ENCODE measurements at regions not wholly inside any gene's neighbourhood (a gene's known extent, or its start where the extent isn't known, plus 50 kb on each side); places are given as distances from the start of the nearest gene placed in this dataset.

- TF ChIP-seq CTCF (IDR thresholded peaks at IDR 0.05), result no peak
- Histone ChIP-seq H3K27ac (no peak overlapping the region), H3K9me3 (no peaks in the 10 kb centered on the region), H3K4me3 (no peak overlapping the region), H3K27me3 (ENCODE audit: low read depth) (no peaks in the 10 kb centered on the region), H3K36me3 (no peaks in the 10 kb centered on the region), H3K4me1 (no peaks in the 10 kb centered on the region)
- ATAC-seq (no peak), DNase-seq (no peak)
- intact Hi-C loops (cut with DNase I), result no loop called here
These were observed 704.6 kb downstream of the EFNB2 start for GRCh38 chr13:105830821-105831220.

DNA sequence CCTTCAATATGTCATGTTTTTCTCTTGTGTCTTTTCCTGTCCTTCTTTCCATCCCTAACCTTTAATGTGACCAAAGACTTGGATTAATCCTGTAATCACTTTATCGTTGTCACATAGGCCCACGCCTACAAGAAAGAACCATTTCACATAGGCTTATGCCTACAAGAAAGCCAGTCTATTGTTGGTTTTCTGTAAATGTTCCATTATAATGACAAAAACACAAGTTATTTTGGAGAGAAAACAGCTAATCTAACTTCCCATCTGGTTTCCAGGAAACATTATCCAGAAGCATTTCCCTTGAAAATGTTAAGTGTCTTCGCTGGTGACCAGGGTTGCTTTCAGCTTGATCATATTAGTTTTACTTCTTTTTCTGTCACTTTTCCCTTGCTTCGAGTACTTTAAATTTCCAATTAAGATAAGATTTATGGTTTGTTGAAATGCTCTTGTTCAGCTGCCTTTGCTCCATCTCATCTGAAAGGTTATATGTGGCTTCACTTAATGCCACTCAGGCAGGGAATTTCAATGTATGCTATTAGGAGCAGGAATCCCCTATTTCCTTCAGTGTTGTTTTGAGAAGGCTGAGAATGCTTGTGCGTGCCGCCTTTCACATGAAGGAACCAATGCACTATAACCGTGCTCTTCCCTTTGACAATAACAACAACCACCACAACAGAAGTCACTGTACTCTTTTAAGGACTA lies 708.2 kb downstream of the EFNB2 start:
- Histone ChIP-seq H3K4me3 (no peak overlapping the region), H3K36me3 (no peaks in the 10 kb centered on the region), H3K27ac (no peak overlapping the region), H3K9me3 (no peaks in the 10 kb centered on the region), H3K27me3 (ENCODE audit: low read depth) (no peaks in the 10 kb centered on the region), H3K4me1 (no peaks in the 10 kb centered on the region)
- DNase-seq, result no peak
- intact Hi-C loops (cut with DNase I), result no loop called here
- TF ChIP-seq CTCF (IDR thresholded peaks at IDR 0.05), result no peak
- no peak for ATAC-seq

GRCh38 chr13:105825071-105825470 lies 710.4 kb downstream of the EFNB2 start:
- DNase-seq, result no peak
- no peak overlapping the region for H3K4me3 ChIP-seq
- intact Hi-C loops (cut with DNase I), result no loop called here
- no peak for TF ChIP-seq CTCF (IDR thresholded peaks at IDR 0.05)
- no peaks in the 10 kb centered on the region for H3K9me3 ChIP-seq
- no peaks in the 10 kb centered on the region for H3K27me3 ChIP-seq (ENCODE audit: low read depth)
- no peak for ATAC-seq
- no peak overlapping the region for H3K27ac ChIP-seq
- H3K4me1 ChIP-seq, result no peaks in the 10 kb centered on the region
- H3K36me3 ChIP-seq, result no peaks in the 10 kb centered on the region

DNA sequence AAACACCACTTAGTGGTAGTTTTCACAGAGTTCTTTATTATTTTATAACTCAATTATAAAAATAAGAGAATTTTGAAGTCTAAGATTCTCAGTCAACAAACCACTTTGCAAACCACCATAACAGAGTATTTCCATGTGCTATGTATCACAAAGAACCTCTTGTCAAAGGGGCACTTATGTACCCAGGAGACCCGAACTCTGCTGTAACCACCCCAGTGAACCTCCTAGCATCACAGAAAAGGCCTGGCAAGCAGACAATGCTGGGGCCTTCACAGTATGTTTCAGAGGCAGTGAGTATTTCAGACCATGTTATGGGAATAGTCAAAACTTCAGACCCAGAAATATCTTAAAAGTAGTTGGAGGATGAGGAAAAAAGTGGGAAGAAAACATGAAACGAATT lies 714.1 kb downstream of the EFNB2 start:
- intact Hi-C loops (cut with DNase I), result no loop called here

GRCh38 chr13:105820415-105820814 lies 715.0 kb downstream of the EFNB2 start:
- DNase-seq, result no peak
- no peak for TF ChIP-seq CTCF (IDR thresholded peaks at IDR 0.05)
- H3K27me3 ChIP-seq (ENCODE audit: low read depth), result no peaks in the 10 kb centered on the region
- H3K4me3 ChIP-seq, result no peak overlapping the region
- intact Hi-C loops (cut with DNase I), result no loop called here
- H3K27ac ChIP-seq, result no peak overlapping the region
- no peaks in the 10 kb centered on the region for H3K36me3 ChIP-seq
- no peaks in the 10 kb centered on the region for H3K9me3 ChIP-seq
- H3K4me1 ChIP-seq, result no peaks in the 10 kb centered on the region
- no peak for ATAC-seq

More for the DNA sequence above, 714.1 kb downstream of the EFNB2 start:
- Histone ChIP-seq H3K36me3 (no peaks in the 10 kb centered on the region), H3K27me3 (ENCODE audit: low read depth) (no peaks in the 10 kb centered on the region), H3K9me3 (no peaks in the 10 kb centered on the region), H3K27ac (no peak overlapping the region), H3K4me3 (no peak overlapping the region), H3K4me1 (no peaks in the 10 kb centered on the region)
- ATAC-seq, result no peak
- no peak for TF ChIP-seq CTCF (IDR thresholded peaks at IDR 0.05)
- no peak for DNase-seq
